ENCODE measurements at regions not wholly inside any gene's neighbourhood (a gene's known extent, or its start where the extent isn't known, plus 50 kb on each side); places are given as distances from the start of the nearest gene placed in this dataset.
"Not testable (repeated sequence)": the region's sequence is repeated elsewhere in the genome, so short reads cannot be mapped to it uniquely, and the experiment has no call there.

DNA sequence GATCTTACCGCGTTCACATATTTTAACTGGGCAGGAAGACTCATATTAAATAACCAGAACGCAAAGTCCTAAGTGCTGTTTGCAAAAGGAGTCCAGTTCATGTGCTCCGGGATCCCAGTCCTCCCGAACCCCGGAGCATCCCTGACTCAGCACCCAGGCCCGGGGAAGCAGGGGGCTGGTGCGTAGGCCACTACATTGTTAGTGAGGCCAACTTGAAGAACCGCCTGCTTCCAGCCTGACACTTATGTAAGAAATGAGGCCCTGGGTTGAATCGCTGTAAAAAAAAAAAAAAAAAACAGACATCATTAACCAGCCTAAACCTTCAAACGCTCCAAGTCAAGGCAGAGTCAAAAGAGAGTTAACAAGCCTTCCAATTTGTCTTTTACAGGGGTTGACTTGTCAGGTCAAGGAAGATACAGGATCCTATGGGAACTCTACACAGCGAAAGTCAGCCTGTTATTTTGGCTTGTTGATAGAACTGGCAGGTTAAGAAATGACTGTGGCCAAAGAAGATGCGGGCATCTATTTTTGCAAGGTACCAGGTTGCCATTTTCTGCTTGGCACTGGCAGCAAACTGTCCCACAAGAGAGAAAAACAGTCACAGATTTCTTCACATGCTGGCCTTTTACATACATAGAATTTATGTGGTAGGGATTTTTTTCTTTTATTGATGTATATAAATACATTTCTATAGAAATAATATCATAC, 93.3 kb downstream of the ACTL7B start:
- no peak for DNase-seq

DNA sequence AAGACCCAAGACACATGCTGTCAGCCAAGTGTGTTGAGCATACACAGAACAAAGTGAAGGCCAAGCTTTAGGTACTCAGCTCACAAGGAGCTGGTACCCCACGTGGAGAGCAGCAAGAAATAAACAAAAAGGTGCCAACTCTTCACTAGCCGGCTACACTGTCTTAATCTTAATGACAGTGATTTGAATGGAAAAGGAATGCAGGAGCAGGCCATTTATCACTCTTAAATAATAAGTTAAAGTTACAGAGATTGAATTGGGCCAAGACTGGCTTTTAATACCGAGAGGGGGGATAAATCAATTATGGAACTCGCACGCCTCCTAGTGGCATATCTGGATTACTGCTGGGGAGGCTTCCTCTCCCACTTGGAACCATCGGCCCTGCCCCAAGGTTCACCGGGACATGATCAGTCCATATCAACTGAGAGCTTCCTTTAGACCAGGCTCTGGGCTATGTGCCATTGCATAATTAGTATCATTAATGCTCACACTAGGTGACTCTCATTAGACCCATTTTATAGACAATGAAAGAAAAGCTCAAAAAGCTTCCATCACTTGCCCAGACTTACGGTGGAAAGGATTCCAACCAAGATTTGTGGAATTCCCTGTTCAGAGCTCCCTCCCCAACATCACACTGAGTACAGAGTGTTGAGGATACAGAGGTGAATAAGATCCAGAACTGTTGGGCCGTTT, 94.0 kb downstream of the ACTL7B start:
- peak; percentile 51 for DNase-seq

DNA sequence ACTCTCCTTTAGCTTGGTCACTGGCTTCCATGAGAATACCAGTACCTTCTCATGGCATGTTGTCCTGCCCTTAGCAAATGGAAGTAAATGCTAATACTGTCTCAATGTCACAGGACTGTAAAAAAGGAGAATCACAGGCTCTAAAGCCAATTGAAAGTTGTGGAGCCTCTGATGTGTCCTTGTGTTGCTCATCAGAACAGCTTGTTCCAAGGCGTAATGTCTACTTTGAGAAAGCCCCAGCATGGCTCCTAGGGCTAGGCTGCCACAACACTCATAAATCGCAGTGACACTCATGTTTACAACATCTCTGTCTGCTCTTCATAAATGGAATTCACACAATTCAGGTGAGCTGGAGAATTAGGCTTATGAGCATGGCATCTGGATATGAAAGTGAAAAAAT, 94.9 kb downstream of the ACTL7B start:
- DNase-seq: no peak

DNA sequence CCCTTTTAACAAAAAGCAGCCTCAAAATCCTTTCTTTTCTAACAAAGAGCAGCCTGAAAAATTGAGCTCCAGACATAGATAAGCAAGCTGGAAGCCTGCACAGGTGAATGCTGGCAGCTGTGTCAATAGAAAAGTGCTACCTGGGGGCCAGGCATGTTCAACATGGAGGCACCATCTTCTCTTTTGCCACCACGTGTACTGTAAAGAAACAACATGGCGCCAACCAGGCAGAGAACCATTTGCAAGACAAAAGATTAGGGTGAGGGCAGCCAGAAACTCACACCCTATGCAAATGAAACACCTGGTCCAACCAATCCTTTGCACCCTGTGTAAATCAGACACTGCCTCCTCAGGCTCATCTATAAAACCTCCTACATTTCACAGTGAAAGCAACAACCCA, 96.0 kb downstream of the ACTL7B start:
- DNase-seq: no peak

DNA sequence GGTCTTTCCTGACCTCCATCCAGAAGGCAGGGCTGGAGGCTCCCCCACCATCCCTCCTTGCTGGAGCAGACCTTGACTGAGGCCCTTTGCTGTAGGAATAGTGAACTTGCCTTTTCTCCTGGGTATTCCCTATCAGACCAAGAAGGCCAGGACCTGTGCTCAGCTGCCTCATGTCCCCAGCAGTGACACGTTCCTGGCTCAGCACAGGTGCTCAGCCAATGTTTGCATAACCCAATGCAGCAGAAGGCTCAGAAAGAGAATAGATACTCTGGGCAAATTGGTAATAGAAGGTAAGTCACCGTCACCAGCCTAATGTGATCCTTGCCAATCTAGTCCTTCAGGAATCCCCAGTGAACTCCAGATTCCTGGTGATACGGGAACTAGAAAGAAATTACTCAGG, 96.4 kb downstream of the ACTL7B start:
- DNase-seq: no peak

DNA sequence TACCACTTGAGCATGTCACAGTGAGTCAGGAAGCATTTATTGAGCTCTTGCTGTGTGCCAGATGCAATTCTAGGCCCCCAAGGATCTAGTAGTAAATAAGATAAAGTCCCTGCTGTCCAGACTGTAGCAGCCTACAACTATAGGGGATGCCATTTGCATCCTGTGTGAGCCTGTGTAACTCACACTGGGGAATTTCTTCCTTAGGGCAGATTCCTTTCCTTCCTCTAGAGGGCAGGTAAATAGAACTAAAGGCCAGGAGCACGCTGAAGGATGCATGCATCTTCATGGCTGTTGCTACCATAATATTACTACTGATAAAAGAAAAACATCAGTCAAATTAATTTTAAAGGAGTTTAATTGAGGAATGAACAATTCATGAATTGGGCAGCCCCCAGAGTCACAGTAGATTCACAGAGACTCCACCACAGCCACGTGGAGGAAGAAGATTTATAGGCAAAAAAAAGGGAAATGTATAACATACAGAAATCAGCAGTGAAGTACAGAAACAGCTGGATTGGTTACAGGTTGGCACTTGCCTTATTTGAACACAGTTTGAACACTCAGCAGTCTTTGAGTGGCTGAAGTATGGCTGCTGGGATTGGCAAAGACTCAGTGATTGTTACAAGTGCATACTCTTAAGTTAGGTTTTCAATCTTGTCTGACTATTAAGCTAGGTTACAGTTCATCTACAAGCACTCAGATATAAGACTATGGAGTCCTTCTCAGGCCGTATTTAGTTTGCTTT, 98.9 kb downstream of the ACTL7B start:
- no peak for DNase-seq

DNA sequence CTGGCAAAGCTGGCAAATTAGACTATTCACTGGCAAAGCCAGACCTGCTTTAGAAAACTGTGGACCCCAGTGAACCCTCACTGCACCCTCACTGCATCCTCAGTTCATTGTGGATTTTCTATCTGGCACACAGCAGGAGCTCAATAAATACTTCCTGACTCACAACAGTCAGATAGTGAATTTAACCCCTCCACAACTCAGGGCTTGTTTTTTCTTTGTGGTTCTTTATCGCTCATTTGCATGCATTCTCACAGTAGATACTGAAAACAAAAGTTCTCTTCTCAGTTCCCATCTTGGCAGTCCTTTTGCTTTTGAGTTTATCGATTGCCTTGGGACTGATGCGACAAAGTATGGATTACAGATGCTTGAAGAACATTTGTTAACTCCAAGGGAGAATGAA, 99.8 kb downstream of the ACTL7B start:
- no peak for DNase-seq

DNA sequence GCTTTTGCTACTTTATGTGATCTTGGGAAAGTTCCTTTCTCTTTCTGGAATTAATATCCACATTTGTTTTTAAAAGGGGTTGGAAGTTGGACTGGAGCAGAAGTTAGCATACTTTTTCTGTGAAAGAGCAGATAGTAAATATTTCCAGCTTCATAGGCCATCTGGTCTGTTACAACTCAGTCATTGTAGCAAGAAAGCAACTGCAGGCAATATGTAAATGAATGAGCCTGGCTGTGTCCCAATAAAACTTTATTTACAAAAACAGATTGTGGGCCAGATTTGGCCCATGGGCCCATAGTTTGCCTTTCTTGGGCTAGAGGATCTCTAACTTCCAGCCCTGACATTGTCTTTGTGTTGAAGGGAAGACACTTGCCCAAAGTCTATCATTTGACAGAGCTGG, 104.4 kb downstream of the ACTL7B start:
- no peak for DNase-seq

DNA sequence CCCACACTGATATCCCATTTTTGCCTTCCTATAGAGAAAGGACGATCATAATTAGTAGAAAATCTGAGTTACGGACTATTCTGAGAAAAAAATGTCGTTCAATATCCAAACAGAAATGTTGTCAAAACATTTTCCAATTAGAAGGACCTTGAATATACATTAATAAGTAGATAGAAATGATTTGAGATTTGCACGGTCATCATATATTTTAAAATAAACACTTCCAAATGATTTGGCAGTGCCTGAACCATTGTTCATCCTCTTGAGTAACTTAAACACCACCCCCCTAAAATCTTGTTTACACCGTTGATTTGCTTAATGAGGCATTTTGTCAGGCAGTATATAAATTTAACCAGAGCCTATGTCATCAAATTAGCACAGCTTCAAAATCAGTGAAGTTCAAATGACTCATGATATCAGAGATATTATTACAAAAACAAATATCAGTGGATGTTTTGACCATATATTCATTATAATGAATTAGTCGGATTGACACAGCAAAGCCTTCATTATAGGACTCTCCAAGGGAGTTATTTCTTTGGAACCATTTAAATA, 105.0 kb downstream of the ACTL7B start:
- no peak for DNase-seq

DNA sequence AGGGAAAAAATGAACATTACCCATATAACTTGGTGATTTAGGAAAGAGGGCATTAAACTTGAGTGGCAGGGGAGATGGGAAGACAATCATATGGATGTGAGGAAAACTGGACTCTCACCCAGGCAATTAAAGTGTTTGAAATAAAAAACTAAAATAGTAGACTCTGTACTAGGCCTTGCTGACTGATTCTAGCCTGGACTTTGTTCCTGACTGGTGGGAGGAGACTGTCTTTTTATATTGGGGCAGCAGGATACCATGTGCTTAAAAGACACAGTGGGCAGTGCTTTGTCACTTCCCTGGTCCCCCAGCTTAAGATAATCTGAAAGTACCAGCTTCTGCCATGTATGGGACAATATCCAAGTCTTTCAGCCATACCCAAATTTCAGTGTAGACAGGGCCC, 107.0 kb downstream of the ACTL7B start:
- DNase-seq: no peak

DNA sequence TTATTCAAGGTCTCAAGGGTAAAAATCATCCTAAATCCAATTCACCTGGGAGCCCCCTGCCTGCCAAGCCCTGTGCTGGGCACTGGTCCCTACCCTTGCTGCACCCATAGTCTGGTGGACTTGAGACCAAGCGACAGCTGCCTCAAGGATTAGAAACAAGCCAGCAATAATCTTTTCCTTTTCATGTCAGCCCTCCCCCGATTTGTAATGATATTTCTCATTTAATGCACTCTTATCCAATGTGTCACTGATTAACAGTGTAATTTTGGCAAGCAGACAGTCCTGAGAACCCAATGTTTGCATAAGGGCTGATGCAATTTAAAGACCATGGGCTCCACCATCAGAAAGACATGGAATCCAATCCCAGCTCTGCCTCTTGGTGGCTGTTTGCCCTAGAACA, 108.9 kb downstream of the ACTL7B start:
- no peak for DNase-seq

DNA sequence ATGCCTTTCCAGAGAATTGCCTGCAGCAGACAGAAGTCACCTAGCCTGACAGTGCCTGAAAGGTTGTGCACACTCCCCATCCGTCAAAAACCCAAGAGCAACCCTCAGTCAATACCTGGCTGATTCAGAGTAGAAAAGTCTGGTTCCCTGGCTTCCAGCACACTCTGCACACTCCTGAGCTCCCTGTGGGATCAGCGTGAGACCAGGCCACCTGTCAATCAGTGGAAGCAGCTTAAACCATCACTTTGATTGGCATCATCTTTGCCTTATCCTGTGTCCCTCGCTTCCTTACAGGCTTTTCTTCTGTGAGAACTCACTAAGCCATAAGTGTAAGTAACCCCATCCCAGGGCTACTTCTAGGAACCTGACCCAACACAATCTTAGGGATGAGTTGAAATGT, 109.8 kb downstream of the ACTL7B start:
- DNase-seq: no peak

DNA sequence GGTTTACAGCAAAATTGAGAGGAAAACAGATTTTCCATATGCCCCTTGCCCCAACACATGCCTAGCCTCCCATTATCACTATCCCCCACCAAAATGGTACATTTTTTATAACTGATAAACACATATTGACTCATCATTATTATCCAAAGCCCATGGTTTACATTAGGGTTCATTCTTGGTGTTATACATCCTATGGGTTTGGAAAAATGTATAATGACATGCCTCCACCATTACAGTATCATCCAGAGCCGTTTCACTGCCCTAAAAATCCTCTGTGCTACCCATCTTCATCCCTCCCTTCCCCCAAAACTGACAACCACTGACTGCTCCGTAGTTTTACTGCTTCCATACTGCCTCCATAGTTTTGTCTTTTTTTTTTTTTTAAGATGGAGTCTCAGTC, 111.1 kb downstream of the ACTL7B start:
- DNase-seq: no peak

DNA sequence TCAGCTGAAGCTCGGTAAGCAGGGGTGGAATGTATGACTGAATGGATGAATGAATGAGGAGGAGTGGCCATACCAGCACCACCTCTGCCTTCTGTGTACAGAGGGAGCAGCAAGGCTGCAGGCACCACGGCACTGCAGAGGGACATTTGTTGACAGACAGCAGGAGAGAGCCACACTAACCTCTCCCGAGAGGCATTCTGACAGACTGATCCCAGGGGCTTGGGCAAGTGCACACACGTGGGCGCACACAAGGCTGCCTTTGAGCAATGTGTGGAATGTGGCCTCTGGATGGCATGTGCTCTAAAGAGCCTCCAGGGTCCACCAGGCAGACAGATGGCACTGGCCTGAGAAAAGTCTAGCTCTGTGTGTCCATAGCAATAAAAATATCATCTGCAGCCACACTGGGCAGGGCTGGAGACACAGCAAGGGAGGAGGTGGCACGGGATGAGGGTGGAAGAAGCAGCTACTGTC, 111.8 kb downstream of the ACTL7B start:
- no peak for DNase-seq

DNA sequence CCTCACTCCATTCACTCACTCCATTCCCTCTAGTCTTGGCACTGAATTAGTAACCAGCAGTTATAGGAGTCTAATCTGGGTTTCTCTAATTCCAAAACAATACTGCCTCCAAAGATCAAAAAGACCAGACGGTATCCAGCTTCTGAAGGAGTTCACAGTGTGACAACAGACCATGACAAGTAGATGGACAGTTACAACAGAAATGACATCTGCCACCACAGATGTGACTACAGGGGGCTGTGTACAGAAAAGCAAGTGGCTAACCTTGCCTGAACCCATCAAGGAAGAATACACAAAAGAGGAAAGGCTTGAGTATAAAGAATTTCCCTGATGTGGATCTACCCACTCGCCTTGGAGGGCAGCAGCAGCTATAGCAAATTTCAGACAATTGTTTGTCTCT, 112.4 kb downstream of the ACTL7B start:
- DNase-seq: no peak

DNA sequence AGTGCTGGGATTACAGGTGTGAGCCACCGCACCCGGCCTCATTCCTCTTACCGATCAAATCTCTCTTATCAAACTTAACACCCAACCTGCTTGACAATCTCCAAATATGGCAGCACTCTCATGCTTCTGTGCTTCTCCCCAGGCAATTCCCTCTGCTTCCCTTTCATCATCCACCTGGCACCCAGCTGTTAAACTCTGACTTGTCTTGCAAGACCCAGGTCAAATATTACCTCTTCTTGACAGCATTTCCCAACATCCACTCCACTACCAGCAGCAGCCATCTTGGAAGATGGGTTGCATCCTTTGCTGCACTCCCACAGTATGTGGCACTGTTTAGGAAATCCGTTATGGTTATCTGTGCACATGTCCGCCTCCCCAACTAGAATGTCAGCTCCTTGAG, 113.6 kb downstream of the ACTL7B start:
- DNase-seq: no peak

DNA sequence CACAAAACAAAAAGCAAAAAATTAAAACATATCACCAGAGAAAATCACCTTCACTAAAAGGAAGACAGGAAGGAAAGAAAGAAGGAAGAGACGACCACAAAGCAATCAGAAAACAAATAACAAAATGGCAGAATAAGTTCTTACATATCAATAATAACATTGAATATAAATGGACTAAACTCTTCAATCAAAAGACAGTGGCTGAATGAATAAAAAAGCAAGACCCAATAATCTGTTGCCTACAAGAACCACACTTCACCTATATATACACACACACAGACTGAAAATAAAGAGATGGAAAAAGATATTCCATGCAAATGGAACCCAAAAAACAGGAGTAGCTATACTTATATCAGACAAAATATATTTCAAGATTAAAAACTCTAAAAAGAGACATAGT, 124.5 kb downstream of the ACTL7B start:
- DNase-seq: not testable (repeated sequence)

DNA sequence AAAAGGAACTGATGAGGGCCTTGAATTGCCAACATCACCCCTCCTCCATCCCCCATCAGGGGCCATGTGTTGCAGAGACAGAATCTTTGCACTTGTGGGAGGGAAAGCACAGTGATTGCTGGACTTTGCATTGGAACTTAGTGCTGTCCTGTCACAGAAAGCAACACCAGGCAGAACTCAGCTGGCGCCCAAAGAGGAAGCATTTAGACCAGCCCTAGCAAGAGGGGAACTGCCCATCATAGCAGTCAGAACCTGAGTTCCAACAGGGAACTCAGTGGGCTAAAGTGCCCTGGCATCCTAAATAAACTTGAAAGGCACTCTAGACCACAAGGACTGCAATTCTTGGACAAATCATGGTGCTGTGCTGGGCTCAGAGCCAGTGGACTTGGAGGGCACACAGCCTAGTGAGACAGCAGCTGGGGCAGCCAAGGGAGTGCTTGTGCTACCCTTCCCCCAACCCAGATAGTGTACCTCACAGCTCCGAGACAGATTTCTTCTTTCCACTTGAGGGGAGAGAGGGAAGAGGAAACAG, 128.1 kb downstream of the ACTL7B start:
- no peak for DNase-seq

DNA sequence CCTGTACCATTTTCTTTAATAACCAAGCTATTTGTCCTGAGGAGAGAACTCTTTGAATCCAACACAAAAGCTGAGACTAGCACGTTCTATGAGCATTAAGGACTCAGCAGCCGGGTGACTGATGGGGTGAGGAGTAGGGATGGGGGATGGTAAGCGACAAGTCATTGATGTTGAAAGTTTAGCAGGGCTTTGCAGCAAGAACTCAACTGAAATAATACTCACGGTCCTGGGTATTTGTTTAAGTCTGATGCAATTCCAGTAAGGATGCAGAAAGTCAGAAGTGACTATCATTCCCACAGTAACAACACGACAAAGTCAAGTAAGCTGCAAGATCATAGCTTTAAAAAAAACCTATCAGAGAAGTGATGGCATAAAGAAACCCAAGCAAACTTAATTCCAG, 131.1 kb downstream of the ACTL7B start:
- DNase-seq: no peak

DNA sequence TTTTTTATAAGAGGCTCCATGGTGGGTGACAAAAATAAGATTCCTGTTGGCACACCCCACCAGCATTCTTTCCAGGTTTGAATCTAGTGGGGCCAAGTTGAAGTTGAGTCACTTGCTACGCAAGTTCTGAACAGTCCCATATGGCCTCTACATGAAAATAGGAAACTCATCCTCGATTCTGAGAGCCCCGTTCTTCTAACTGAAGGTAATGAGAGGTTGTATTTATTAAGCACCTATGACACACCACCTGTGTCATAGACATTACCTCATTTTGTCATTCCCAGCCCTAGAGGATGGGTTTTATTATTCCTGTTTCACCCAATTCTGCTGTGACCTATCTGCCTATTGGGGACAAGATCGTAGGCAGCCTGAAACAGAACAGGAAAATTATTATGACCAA, 131.7 kb downstream of the ACTL7B start:
- DNase-seq: no peak

DNA sequence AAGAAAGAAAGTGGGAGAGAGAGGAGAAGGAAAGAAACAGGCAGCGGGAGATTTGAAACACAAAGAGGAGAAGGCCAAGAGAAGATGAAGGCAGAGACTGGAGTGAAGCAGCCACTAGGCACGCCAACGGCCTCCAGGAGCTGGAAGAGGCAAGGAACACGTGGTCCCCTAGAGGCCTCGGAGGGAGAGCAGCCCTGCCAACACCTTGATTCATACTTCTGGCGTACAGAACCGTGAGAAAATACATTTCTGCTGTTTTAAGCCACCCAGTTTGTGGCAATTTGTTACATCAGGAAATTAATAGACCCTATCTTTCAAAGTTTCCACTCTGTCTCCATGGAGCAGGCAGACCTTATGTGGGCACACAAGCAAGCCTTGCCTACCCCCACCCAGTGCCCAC, 133.4 kb downstream of the ACTL7B start:
- DNase-seq: no peak

DNA sequence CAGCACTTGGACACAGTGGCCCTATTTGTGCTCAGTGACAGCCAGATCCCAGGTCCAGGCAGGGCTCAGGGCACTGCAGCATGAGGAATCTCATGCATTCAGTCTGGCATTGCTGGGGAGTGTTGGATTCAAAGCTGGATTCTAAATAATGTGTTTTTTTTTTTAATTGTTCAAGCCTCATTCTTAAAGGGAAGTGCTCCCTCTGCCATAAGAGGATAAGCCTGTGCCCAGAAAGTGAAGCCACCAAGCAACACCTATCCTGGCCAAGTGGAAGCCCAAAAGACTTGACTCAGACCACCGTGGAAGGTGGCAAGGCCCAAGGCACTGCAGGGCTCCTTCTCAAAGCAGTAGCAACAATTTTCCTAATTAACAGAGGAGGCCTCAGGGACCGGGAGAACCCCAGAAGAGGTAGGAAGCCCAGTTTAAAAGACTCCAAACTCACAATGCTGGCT, 135.6 kb downstream of the ACTL7B start:
- no peak for DNase-seq

DNA sequence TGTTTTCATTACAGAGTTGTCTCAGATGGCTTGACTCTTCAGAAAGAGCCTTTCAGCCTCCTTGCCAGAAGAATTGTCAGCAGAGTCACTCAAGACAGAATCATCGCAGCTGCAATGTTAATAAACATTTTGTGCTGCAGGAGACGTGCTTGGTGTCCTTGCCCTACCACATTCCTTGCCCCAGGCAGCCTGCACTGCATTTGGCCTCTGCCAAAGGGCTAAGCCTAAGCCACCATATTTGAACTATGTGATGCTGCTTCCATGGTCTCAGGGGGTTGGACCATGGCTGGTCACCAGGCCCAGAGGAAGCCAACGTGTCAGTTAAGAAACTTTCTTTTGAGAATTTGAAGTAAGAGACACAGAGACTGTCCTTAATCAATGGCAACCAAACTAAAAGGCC, 145.4 kb downstream of the ACTL7B start:
- no peak for DNase-seq
